Calu3 (cell line): ENCODE measurements at regions not wholly inside any gene's neighbourhood (a gene's known extent, or its start where the extent isn't known, plus 50 kb on each side); places are given as distances from the start of the nearest gene placed in this dataset.

Experiments used
- BruUV-seq: library from RNA; stranded (reverse); fragments of 400-500 nt; replicated peaks from 2 replicates; lab custom pipeline; 2021; lab: Mats Ljungman, UMichigan
- CTCF ChIA-PET: fragments of 300-600 bp; sonication (Branson Sonifier 250); formaldehyde crosslinking; loops from one replicate; lab custom pipeline; 2022; ENCODE audit warnings: antibody characterized with exemption; lab: Charles Lee
- DNase-seq: peaks from one replicate; pipeline ENCODE4 v3.0.0; 2022
- H3K27ac Mint-ChIP-seq: one replicate; pipeline ENCODE4 v1.8.0; 2022; ENCODE audit warnings: mixed read lengths; ENCODE audit not compliant: unreplicated experiment
- H3K27me3 Mint-ChIP-seq: one replicate; pipeline ENCODE4 v1.8.0; 2022; ENCODE audit warnings: mixed read lengths; ENCODE audit not compliant: unreplicated experiment
- H3K36me3 Mint-ChIP-seq: one replicate; pipeline ENCODE4 v1.8.0; 2022; ENCODE audit warnings: mild to moderate bottlenecking, moderate library complexity, mixed read lengths; ENCODE audit not compliant: insufficient read depth, unreplicated experiment
- H3K4me1 Mint-ChIP-seq: one replicate; pipeline ENCODE4 v1.8.0; 2022; ENCODE audit warnings: mild to moderate bottlenecking, low read depth, mixed read lengths; ENCODE audit not compliant: unreplicated experiment
- H3K4me3 Mint-ChIP-seq: one replicate; pipeline ENCODE4 v1.8.0; 2022; ENCODE audit warnings: mild to moderate bottlenecking, low read depth, moderate library complexity, mixed read lengths; ENCODE audit not compliant: unreplicated experiment
- H3K9me3 Mint-ChIP-seq: one replicate; pipeline ENCODE4 v1.8.0; 2022; ENCODE audit warnings: low read depth, mixed read lengths; ENCODE audit not compliant: unreplicated experiment
- intact Hi-C: fragments of 100-400 bp; cut with micrococcal nuclease; formaldehyde crosslinking; loops from one replicate; pipeline ENCODE4 v1.10.0; 2022; ENCODE audit not compliant: unreplicated experiment
- TF ChIP-seq, protein P1 (sequence below): fragments of 200-600 bp; IDR thresholded peaks from one replicate; pipeline ENCODE4 v1.8.0; 2022; ENCODE audit warnings: antibody characterized with exemption; ENCODE audit not compliant: unreplicated experiment

DNA sequence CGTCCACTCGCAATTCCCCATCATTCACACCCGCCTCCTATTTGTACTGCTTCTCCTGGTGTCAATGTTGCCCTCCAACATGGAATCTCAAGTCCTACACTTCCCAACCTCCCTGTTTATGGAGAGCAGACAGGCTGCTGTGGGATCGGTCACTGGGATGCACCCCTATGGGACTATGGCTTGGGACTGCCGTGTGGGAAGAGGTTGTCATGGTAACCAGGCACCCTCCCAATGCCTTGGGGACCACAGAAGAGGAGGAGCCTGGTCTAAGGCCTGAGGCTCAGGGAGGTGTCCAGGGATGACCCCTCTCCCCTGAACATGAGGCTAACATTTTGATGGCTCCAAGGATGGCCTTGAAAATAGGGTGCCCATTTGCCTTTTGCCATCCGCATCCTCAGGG is 116.6 kb upstream of the CST7 start:
- CTCF ChIA-PET, result no interaction called here
- no TSS peak for BruUV-seq

DNA sequence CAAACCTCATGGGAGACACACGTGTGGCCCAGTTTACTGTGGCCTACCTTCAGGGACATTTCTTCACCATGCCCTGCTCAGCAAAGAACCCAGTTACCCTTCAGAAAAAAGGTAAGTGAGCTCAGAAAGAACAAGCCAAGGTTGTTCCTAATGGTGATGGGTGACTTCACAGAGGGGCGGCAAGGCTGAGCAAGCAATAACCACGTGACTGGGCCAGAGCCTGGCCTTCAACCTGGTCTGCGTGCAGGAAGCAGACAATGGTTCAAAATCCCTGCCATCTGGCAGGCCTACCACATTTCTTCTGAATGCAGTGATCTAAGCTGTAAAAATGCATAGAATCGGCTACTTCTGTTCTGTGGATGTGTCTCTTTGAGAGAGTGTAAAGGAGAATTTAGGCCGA is 115.5 kb upstream of the CST7 start:
- Mint-ChIP-seq H3K4me3 (no peak overlapping the region), H3K27ac (no peak overlapping the region), H3K9me3 (no peaks in the 10 kb centered on the region), H3K4me1 (no peaks in the 10 kb centered on the region), H3K27me3 (peaks cover 5% of the 10 kb centered on the region), H3K36me3 (no peaks in the 10 kb centered on the region)
- intact Hi-C loops, result no loop called here
- TF ChIP-seq, protein P1, sequence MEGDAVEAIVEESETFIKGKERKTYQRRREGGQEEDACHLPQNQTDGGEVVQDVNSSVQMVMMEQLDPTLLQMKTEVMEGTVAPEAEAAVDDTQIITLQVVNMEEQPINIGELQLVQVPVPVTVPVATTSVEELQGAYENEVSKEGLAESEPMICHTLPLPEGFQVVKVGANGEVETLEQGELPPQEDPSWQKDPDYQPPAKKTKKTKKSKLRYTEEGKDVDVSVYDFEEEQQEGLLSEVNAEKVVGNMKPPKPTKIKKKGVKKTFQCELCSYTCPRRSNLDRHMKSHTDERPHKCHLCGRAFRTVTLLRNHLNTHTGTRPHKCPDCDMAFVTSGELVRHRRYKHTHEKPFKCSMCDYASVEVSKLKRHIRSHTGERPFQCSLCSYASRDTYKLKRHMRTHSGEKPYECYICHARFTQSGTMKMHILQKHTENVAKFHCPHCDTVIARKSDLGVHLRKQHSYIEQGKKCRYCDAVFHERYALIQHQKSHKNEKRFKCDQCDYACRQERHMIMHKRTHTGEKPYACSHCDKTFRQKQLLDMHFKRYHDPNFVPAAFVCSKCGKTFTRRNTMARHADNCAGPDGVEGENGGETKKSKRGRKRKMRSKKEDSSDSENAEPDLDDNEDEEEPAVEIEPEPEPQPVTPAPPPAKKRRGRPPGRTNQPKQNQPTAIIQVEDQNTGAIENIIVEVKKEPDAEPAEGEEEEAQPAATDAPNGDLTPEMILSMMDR, result no peak
- no TSS peak for BruUV-seq
- DNase-seq, result no peak
- CTCF ChIA-PET, result no interaction called here

More for the DNA sequence above, 116.6 kb upstream of the CST7 start:
- Mint-ChIP-seq H3K27me3 (peaks cover 15% of the 10 kb centered on the region), H3K4me1 (no peaks in the 10 kb centered on the region), H3K4me3 (no peak overlapping the region), H3K27ac (no peak overlapping the region), H3K9me3 (no peaks in the 10 kb centered on the region), H3K36me3 (no peaks in the 10 kb centered on the region)
- DNase-seq, result no peak
- intact Hi-C loops, result no loop called here
- TF ChIP-seq, protein P1, result no peak

DNA sequence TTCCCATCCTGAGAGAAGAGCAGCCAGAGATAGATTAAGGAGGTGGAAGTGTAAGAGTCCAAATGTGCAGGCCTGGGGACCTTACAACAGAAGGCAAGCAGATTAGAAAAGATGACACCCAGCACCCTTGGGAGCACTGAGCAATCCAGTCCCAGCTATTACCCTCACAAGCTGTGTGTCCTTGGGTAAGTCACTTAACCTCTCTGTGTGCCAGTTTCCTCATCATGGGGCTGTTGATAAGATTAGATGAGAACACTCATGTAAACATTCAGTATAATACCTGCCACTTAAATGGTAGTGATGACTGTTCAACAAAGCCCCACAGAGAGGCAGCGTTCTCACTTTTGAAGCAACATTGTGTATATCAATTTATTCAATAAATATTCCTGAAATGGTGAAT is 114.8 kb upstream of the CST7 start:
- BruUV-seq, result no TSS peak
- no peaks in the 10 kb centered on the region for H3K4me1 Mint-ChIP-seq
- no peaks in the 10 kb centered on the region for H3K27me3 Mint-ChIP-seq
- TF ChIP-seq, protein P1, result no peak
- no peaks in the 10 kb centered on the region for H3K36me3 Mint-ChIP-seq
- CTCF ChIA-PET, result no interaction called here
- no peak overlapping the region for H3K4me3 Mint-ChIP-seq
- H3K27ac Mint-ChIP-seq, result no peak overlapping the region
- no peaks in the 10 kb centered on the region for H3K9me3 Mint-ChIP-seq
- DNase-seq, result no peak
- intact Hi-C loops, result no loop called here

DNA sequence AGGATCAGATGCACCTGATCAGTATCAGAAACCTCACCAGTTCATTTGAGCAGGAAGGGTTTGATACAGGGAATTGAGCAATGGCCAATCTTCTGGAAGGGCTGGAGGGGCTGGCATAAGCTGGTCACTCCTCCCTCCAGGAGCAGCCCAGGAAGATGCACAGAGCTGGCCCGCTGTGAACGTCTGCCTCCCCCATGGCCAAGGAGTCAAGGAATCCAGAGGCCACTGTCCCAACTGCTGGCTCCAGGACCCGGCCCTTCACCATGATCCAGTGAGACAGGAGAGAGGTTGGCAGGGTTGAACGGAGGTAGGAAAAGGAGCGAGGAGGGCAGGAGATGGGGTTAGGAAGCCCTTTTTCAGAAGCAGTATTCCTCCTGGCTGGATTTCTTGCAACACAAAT is 113.9 kb upstream of the CST7 start:
- CTCF ChIA-PET, result no interaction called here
- TF ChIP-seq, protein P1, result no peak
- H3K4me3 Mint-ChIP-seq, result no peak overlapping the region
- H3K4me1 Mint-ChIP-seq, result no peaks in the 10 kb centered on the region
- BruUV-seq, result no TSS peak
- no peaks in the 10 kb centered on the region for H3K36me3 Mint-ChIP-seq
- H3K9me3 Mint-ChIP-seq, result no peaks in the 10 kb centered on the region
- intact Hi-C loops, result no loop called here
- DNase-seq, result no peak
- no peak overlapping the region for H3K27ac Mint-ChIP-seq
- H3K27me3 Mint-ChIP-seq, result no peaks in the 10 kb centered on the region
